Heart left ventricle (tissue), 13 donors: ENCODE measurements at regions not wholly inside any gene's neighbourhood (a gene's known extent, or its start where the extent isn't known, plus 50 kb on each side); places are given as distances from the start of the nearest gene placed in this dataset.

ENCODE experiments used
- POLR2A ChIP-seq, 2 donors: fragments of 450-650 bp; IDR thresholded peaks; one replicate each; pipeline ENCODE4 v1.6.1; 2017; ENCODE audit warnings: antibody characterized with exemption in 2 of 2, mild to moderate bottlenecking in 2 of 2, moderate library complexity in 2 of 2
- TF ChIP-seq, protein P1 (sequence below), 12 donors: fragments of 200-600 bp; sonication (generic) in 4 of 12; IDR thresholded peaks; one replicate each; pipeline versions ENCODE4 v1.5.0 to v1.8.0; 2018 to 2022; ENCODE audit warnings: antibody characterized with exemption in 12 of 12, mild to moderate bottlenecking in 5 of 12
- donor health status: ischemic (EF 13 %, LVEDD 7.1; RV severe dilation, severe dysfunction).
- donor health status: DM: no; HTN: yes; CAD: no.
- donor health status: DM: no; HTN: no; CAD: no.
- donor health status: ischemic (EF 25% LVEDD 6.9; RV normal size, moderate dysfunction).
- donor health status: ischemic (EF 25% LVEDD 5.7; RV mildly dilated, moderate dysfunction).
- donor health status: ischemic (EF 35%, LVEDD 5.7; RV mildly dilated, moderate dysfunction).
- donor health status: nonischemic (EF 11% LVEDD 7.7; RV severe dilation, severe dysfunction).
- donor health status: DM: yes; HTN: yes; CAD: no.
- donor health status: PGD.
- donor health status: ischemic (EF 29% LVEDD 5.4; RV normal size, mild dysfunction).
- donor health status: nonischemic (EF 23%, LVEDD 6.1; RV moderate dilation, normal function).

- TF ChIP-seq, protein P1, sequence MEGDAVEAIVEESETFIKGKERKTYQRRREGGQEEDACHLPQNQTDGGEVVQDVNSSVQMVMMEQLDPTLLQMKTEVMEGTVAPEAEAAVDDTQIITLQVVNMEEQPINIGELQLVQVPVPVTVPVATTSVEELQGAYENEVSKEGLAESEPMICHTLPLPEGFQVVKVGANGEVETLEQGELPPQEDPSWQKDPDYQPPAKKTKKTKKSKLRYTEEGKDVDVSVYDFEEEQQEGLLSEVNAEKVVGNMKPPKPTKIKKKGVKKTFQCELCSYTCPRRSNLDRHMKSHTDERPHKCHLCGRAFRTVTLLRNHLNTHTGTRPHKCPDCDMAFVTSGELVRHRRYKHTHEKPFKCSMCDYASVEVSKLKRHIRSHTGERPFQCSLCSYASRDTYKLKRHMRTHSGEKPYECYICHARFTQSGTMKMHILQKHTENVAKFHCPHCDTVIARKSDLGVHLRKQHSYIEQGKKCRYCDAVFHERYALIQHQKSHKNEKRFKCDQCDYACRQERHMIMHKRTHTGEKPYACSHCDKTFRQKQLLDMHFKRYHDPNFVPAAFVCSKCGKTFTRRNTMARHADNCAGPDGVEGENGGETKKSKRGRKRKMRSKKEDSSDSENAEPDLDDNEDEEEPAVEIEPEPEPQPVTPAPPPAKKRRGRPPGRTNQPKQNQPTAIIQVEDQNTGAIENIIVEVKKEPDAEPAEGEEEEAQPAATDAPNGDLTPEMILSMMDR (IDR thresholded peaks at IDR 0.05) = no peak
- TF ChIP-seq POLR2A (IDR thresholded peaks at IDR 0.05) = no peak
These were observed 198.7 kb upstream of the ZNF507 start for GRCh38 chr19:32146664-32147063.
